ENCODE measurements at regions not wholly inside any gene's neighbourhood (a gene's known extent, or its start where the extent isn't known, plus 50 kb on each side); places are given as distances from the start of the nearest gene placed in this dataset.

DNA sequence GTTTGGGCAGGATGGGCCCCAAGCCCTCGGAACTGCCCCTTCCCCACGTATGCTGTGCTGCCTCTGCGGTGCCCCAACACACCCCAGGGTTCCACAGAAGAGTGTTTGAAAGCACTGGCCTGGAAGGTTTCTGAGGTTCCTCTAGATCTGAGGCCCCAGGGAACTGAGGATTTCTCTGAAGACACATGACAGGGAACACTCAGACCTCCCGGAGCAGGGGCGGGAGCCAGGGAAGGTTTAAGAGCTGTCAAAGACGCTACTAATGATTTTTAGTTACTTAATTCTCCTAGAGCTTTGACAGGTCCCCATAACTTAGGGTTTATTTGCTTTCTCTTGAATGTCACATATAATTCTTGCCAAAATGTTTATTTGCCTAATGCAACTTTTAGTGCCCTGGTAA, 212.3 kb upstream of the GRIK3 start:
- in situ Hi-C loops (cut with HindIII; ENCODE audit: low pct_unique_long_range_greater_than_20kb, low sequenced_read_pairs) = no loop called here

DNA sequence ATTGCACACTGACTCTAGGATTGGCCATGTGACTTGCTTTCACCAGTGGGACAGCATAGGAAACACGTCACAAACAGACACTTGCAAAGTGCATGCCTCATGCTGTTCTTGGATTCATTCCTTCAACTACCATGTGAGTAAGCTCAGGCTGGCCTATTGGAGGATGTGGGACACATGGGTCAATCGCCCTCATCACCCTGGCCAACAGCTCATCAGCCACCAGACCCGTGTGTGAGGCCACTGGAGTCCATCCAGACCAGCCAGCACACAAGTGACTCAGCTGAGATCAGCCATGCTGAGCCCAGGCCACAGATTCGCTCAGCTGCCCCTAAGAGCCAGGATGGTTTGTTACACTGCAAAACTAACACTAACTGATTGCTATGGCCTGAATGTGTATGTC, 216.1 kb upstream of the GRIK3 start:
- in situ Hi-C loops (cut with HindIII; ENCODE audit: low pct_unique_long_range_greater_than_20kb, low sequenced_read_pairs) = no loop called here
- no peak for DNase-seq (ENCODE audit: low read depth, low spot score)

More for the DNA sequence above, 212.3 kb upstream of the GRIK3 start:
- DNase-seq (ENCODE audit: low read depth, low spot score) = no peak

DNA sequence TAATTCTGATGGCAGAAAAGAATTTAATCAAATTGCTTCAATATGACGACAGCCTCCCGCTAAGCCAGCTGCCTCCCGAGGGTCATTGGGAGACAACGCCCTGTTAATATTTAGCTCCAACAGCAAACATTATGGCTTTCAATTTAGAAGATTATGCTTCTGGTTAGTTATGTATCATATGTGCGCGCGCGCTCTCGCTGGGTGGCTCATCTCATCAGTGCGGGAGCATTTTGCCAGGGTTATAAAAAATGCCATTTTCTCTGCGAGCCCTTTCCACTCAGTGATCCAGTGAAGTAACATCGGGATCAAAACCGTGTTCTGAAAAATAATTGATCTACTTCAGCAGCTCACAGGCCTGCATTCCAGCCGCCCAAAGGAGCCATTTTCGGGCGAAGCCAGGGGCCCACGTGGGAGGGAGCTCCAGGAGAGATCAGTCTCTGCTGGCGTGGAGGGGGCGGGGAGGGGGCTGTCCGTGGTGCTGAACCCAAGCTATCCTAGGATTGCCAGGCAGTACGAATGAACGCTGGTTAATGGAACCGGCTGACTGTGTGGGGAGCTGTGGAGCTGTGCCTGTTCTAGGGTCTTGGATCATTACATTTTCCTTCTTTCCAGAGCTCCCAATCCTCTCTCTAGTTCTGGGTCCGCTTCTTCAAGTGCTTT, 219.1 kb upstream of the ZC3H12A start:
- in situ Hi-C loops (cut with HindIII; ENCODE audit: low pct_unique_long_range_greater_than_20kb, low sequenced_read_pairs) = no loop called here
- DNase-seq (ENCODE audit: low read depth, low spot score) = peak; percentile 38

DNA sequence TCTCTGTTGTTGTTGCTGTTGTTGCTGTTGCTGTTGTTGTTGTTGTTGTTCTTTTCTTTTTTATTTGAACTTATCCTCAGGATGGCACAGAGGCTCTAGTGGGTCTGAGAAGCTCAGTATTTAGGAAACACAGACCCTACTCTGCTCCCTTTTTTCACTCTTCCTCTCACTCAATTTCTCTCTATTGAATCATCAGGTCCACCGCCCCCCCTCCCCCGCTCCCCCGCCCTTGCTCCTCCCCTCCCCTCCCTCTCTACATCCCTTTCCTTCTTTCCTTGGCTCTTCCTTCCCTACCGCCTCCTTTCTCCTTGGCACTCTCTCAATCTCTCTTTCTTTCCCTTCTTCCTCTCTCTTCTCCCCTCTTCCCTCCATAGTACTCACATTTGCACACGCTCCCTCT, 218.5 kb upstream of the ZC3H12A start:
- in situ Hi-C loops (cut with HindIII; ENCODE audit: low pct_unique_long_range_greater_than_20kb, low sequenced_read_pairs) = no loop called here
- DNase-seq (ENCODE audit: low read depth, low spot score) = no peak

DNA sequence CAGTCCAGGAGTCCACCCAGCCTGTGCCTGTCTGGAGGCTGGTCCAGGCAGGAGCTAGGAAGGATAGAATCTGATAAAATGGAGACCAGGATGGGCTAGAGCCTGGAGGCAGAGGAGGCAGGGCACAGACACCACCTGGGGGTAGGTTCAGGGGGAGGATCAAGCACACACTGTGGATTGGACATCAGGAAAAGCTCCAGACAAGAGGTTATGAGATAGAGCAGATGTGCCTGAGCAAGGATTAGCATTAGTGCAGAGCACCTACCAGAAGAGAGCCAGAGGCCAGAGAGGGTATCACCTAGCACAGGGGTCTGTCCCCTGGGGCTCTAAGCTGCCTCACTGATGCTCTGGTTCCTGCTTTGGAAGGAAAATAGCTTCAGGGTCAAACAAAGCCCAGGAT, 216.7 kb upstream of the ZC3H12A start:
- DNase-seq (ENCODE audit: low read depth, low spot score) = no peak
- in situ Hi-C loops (cut with HindIII; ENCODE audit: low pct_unique_long_range_greater_than_20kb, low sequenced_read_pairs) = no loop called here

DNA sequence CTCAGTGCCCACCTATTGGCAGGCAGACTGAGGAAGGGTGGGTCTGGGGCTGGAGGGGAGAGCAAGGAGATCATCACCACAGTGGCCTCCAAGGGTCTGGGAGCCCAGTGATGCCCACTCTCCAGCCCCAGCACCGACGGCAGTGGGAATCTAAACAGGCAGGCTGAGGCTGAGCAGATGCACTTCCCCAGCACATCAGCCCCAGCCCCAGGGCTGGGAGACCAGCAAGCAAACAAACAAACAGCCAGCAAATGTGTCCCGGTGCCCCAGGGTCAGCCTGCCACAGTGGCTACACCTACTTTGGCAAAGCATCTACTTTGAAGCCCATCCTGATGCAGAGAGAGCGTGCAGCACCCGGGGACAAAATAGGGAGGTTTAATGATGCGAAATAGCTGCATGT, 216.3 kb upstream of the ZC3H12A start:
- no peak for DNase-seq (ENCODE audit: low read depth, low spot score)
- in situ Hi-C loops (cut with HindIII; ENCODE audit: low pct_unique_long_range_greater_than_20kb, low sequenced_read_pairs) = no loop called here

DNA sequence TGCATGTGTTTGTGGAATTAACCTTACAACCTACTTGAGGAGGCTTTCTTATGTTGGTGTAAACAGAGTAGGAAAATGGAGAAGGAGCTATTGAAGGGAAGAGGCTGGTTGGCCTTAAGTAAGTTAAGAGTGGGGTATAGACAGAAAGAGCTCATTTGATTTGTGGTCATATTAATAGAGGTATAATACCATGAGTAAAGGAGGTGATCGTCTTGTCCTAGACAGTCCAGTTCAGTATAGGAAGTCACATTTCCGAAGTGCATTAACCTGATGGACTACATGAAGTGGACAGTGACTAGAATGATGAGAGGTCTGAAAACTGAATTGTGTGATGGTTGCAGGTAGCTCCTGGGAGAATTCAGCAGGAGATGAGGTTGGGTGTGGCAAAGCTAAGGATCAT, 215.4 kb upstream of the ZC3H12A start:
- DNase-seq (ENCODE audit: low read depth, low spot score) = no peak
- in situ Hi-C loops (cut with HindIII; ENCODE audit: low pct_unique_long_range_greater_than_20kb, low sequenced_read_pairs) = no loop called here

DNA sequence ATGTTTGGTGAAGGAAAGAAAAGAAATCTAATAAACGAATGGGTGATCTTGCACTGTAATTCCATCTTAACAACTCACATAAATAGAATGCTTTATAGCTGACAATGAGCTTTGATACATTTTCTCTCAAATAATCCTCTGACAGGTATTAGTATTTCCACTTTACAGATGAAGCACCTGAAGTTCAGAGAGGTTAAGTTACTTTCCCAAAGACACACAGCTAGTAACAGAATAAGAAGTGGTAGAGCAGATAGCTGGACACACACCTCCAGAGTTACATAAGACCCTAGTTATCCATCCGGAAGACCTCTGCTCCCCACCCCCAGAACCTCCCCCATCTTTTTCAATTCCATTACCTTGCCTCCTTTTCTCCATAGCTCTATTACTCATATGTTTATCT, 213.3 kb upstream of the ZC3H12A start:
- in situ Hi-C loops (cut with HindIII; ENCODE audit: low pct_unique_long_range_greater_than_20kb, low sequenced_read_pairs) = no loop called here
- DNase-seq (ENCODE audit: low read depth, low spot score) = no peak

DNA sequence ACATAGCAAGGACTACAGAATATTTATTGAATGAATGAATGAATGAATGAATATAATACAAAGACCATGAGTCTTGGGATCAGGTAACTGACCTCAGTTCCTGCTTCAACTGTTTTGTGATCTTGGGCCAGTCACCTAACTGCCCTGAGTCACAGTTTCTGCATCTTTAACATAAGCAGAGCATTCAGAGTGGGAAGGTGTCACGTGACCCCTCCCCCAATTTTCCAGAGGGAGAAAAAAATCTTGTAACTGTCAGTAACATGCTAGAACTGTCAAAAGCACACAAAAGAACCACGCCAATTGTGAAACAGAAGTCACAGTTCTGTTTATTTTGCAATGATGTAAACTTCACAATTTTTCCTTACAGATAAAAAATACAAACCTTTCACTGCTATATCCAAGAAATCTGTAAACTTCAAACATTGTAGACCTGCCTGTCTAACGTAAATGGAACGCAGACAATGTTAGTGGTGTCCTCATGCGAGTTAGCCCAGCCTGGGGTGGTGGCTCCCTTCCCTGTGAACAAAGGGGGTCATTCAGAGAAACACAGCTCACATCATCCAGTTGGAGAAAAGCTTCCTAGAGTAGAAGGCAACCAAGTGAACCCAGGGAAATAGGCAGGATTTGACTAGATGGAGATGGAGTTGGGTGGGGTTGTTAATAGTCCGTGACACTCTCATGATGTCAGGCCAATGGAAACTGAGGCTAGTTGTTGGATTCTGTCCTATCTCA, 211.8 kb upstream of the ZC3H12A start:
- in situ Hi-C loops (cut with HindIII; ENCODE audit: low pct_unique_long_range_greater_than_20kb, low sequenced_read_pairs) = no loop called here
- DNase-seq (ENCODE audit: low read depth, low spot score) = no peak

DNA sequence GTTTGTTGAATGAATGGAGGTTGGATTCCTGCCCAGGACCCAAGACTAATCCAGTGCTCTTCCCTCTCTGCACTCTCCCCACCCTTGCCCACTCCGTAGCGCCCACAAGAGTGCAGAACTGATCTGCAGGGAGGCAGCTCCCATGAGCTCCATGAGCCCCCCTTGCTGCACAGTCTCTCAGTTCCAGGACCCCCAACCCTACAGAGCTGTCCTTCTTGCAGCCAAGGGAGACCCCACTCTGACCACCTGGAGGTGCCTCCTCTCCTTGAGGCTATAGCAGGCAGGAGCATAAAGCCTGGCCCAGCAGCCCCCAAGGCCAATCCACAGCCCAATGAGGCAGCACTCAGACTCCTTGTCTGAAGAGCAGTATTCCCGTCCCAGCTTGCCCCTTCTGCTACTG, 209.2 kb upstream of the ZC3H12A start:
- in situ Hi-C loops (cut with HindIII; ENCODE audit: low pct_unique_long_range_greater_than_20kb, low sequenced_read_pairs) = no loop called here
- DNase-seq (ENCODE audit: low read depth, low spot score) = no peak

DNA sequence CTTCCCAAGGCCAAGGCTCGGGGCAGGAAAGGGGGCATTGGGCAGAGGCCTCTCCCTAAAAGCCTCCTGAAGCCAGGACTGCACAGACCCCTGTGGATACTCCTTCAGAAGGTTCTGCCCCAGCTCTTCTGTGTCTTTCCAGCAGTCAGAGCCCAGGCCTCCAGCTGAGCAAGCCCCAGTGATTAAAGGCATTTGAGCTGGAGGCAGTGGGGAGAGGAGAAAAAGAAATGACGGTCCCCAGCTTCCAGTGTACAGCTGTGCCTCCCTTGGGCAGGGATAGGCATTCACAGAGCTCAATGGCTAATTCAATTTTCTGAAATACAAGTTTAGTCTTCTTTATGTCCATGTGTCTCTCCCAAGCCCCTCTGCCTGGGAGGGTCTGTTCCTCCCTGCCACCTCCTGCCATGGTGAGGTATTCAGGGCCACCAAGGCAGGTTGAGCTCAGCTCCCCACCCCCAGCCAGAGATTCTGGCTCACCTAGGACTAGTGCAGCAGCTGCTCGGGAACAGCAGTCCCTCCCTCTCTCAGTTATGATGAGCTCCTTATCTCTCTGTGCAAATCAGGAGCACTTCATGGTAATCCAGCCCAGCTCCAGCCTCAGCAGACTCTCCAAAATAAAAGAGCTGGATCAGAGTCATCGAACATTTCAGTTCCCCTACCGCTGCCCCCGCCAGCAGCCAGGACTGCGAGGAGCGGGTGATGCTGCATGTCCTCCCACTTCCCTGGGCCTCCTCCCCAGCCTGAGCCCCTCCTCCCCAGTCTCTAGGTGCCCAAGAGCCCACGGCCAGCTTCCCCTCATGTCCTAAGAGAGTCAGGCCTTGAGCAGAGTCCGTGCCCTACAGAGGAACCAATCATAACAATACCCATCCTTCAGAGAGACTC, 208.4 kb upstream of the ZC3H12A start:
- no peak for DNase-seq (ENCODE audit: low read depth, low spot score)
- in situ Hi-C loops (cut with HindIII; ENCODE audit: low pct_unique_long_range_greater_than_20kb, low sequenced_read_pairs) = no loop called here

DNA sequence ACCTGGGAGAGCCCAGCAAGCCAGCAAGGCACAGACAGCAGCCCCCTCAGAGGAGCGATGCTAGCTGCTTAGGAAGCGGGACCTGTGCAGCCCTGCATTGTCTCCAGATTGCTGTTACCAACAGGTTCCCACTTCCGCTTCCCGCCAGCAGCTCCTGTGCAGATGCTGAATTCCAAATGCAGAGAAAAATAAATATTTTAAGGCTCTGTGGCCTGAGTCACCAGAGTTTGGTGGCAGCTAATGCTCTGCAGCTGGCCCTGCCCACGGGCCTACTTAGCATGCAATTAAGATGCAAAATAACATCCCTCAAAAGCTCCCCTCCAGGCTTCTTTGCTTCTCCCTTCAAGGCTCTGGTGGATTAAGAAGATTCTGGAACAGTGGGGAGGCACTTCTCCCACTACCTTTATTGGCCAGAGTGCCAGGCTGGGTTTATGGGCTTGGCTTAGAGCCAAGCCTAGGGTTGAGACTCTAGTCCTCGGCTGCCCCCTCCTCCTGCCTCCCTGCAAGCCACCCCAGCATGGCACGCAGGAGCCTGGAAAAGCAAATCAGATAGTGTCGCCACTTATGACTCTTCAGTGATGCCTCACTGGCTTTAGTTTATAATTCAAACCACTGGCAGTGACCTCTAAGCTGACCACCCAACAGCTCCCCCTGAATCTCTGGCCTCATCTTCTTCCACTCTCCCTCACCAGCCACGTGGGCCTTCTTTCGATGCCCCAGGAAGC, 207.1 kb upstream of the ZC3H12A start:
- no peak for DNase-seq (ENCODE audit: low read depth, low spot score)
- in situ Hi-C loops (cut with HindIII; ENCODE audit: low pct_unique_long_range_greater_than_20kb, low sequenced_read_pairs) = no loop called here

DNA sequence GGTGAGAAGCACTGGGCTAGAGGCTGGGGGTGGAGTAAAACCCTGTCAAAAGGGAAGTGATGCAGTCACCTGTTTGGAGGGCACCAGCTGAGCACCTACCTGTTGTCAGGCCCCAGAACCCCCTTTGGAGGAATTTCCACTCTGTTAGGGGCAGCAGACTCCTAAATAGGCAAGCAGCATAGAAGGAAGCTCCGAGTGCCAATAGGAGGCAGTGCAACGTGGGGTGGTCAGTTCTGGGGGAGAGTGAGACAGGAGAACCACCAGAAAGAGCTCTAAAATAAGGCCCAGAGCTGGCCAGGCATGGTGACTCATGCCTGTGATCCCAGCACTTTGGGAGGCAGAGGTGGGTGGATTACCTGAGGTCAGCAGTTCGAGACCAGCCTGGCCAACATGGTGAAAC, 203.7 kb upstream of the ZC3H12A start:
- in situ Hi-C loops (cut with HindIII; ENCODE audit: low pct_unique_long_range_greater_than_20kb, low sequenced_read_pairs) = no loop called here
- DNase-seq (ENCODE audit: low read depth, low spot score) = no peak

DNA sequence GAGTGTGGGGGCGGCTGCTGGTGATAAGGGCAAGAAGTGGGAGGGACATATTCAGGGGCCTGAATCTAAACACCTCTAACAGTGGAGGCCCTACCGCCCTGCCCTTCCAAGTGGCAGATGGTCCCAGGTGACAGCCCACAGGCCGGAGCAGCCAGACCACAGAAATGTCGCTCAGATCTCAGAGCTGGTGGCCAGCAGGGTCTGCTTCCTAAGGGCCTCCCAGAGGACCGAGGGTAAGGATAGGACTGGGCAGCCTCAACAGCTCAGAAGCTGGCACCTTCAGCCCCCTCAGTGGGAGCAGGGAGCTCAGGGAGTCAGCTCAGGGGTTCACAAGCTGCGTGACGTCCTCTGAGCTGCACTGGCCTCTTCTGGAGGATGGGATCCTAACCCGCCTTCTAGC, 201.8 kb upstream of the ZC3H12A start:
- in situ Hi-C loops (cut with HindIII; ENCODE audit: low pct_unique_long_range_greater_than_20kb, low sequenced_read_pairs) = no loop called here
- DNase-seq (ENCODE audit: low read depth, low spot score) = no peak

DNA sequence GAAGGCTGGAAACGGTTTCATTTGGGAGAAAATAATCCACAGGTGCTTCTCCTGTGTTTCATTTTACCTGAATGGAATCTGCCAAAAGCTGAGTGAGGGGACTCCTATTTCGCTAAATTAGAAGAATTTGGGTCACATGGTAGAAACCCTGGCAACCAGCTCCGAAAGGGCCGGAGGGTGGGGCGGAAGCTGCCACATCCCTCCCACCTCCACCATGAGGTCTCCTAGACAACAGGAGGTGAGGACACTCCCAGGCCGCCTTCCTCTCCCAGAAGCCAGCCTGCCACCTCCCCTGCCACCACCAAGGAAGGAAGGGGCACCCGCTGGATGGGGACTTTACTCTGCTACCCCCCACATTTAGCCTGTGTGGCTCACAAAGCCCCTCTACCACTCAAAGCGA, 199.9 kb upstream of the ZC3H12A start:
- in situ Hi-C loops (cut with HindIII; ENCODE audit: low pct_unique_long_range_greater_than_20kb, low sequenced_read_pairs) = no loop called here
- DNase-seq (ENCODE audit: low read depth, low spot score) = no peak

DNA sequence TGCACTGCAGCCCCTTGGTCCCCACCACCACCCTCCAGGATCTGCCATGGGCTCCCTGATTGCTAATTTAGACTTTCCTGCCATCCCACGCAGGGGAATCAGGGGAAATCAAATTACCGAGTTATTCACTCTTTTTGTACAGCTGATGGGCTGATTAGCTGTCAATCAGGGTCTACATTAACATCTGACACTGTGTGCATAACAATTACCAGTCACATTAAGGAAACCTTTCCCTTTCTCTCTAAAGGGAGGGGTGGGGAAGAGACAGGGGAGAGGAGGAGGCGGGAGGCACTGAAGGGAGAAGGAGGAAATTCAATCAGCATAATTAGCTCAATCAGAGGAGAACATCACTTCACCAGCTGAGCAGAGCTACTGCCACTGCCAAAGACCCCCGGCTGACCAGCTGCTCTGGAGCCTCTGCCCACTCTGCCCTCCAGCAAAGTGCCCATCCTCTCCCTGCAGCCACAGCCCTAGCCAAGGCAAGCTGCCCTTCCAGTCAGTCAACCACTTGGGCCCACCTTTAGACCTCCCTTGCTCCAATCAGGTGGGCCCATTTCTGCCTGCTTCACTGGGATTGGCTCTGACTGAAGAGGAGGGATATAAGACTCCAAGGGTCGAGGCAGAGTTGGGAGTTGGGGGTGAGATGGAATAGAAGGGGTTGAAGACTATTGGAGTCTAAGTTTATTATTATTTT, 199.3 kb upstream of the ZC3H12A start:
- DNase-seq (ENCODE audit: low read depth, low spot score) = peak; percentile 40
- in situ Hi-C loops (cut with HindIII; ENCODE audit: low pct_unique_long_range_greater_than_20kb, low sequenced_read_pairs) = no loop called here

DNA sequence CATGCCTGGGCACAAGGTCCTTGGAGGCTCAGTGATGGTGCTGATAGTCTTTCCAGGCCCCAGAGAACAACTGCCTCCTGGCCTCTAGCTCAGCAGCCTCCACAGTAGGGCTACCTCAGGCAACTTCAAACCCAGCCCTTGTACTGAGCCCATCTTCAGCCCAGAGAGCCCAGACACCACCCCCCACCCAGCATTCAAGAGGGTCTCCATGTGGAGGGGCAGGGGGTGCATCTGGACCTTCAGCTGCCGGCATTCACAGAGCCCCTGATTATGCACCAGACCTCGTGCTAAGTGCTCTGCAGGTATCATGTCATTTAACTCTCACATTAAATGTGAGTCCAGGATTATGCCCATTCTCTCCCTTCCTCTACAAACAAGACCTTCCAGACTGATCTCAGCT, 197.0 kb upstream of the ZC3H12A start:
- DNase-seq (ENCODE audit: low read depth, low spot score) = no peak
- in situ Hi-C loops (cut with HindIII; ENCODE audit: low pct_unique_long_range_greater_than_20kb, low sequenced_read_pairs) = no loop called here

Measured in SK-MEL-5 (cell line).